ENCODE measurements at regions not wholly inside any gene's neighbourhood (a gene's known extent, or its start where the extent isn't known, plus 50 kb on each side); places are given as distances from the start of the nearest gene placed in this dataset.
"Not testable (repeated sequence)": the region's sequence is repeated elsewhere in the genome, so short reads cannot be mapped to it uniquely, and the experiment has no call there.

DNA sequence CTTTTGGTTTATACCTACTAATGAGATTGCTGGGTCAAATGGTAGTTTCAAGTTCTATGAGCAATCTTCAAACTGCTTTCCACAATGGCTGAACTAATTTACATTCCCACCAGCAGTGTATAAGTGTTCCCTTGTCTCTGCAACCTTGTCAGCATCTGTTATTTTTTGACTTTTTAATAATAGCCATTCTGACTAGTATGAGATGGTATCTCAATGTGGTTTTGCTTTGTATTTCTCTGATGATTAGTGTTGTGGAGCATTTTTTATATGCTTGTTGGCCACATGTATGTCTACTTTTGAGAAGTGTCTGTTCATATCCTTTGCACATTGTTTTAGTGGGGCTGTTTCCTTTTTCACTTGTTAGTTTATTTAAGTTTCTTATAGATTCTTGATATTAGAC lies 449.3 kb upstream of the ATP11B start:
- not testable (repeated sequence) for TF ChIP-seq CTCF (conservative IDR thresholded peaks at IDR 0.05); EZH2 (IDR thresholded peaks at IDR 0.05; ENCODE audit: low read depth)

Measured in PC-9 (cell line).